Retinal pigment epithelial cell (primary cell): ENCODE measurements at regions not wholly inside any gene's neighbourhood (a gene's known extent, or its start where the extent isn't known, plus 50 kb on each side); places are given as distances from the start of the nearest gene placed in this dataset.

ENCODE experiments used
- DNase-seq: peaks from one replicate; pipeline ENCODE4 v3.0.0-alpha.2; 2010; ENCODE audit warnings: low read depth
- H3K4me3 ChIP-seq: 2 replicates; pipeline ENCODE4 v1.5.1; 2011; ENCODE audit warnings: mild to moderate bottlenecking, low read length, control low read depth, moderate library complexity
- CTCF ChIP-seq: conservative IDR thresholded peaks from 2 replicates; pipeline ENCODE4 v1.5.1; 2011; ENCODE audit warnings: low read depth, low read length, control low read depth, inconsistent platforms

DNA sequence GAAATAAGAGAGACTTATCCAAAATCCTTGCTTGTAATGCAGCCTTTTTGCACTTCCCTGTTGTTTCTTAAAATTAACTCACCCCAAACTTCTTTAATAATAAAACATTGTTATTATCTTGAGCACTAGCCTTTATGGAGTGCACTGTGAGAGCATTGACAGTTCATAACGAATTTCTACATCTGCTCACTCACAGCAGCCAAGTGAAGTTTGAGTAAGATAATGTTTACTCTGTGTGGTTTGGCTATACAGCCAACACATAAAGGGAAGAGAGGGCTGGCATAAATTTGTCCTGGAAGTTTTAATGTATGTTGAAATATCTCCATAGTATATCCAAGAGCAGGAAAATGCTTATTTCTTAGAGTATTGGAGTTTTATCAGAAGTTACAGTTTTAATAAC lies 227.9 kb downstream of the FRK start:
- no peak overlapping the region for H3K4me3 ChIP-seq
- no peak for TF ChIP-seq CTCF
- no peak for DNase-seq

GRCh38 chr6:115832186-115832585 lies 228.5 kb downstream of the FRK start:
- no peak for DNase-seq
- no peak for TF ChIP-seq CTCF
- no peak overlapping the region for H3K4me3 ChIP-seq

GRCh38 chr6:115830895-115831294 lies 229.8 kb downstream of the FRK start:
- no peak for DNase-seq
- no peak overlapping the region for H3K4me3 ChIP-seq
- no peak for TF ChIP-seq CTCF

GRCh38 chr6:115821798-115822197 lies 238.9 kb downstream of the FRK start:
- no peak overlapping the region for H3K4me3 ChIP-seq
- TF ChIP-seq CTCF, result no peak
- DNase-seq, result no peak

DNA sequence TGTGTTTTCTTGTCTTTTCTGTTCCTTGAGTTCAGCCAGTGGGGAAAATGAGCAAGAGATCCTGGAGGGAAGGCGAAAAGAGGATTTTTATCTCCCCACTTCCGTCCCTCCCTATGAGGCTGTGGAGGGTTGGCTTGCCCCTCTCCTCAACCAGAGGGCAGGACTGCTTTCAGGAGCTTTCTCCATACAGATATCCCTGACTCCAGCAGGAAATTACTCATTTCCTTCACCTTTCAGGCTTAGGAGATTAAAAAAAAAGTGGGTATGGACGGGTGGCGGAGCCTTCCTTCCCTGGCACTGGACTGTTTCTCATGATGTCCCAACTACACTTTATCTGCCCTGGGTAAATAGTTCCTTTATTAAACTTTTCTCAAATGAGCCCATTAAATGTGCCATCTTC lies 241.2 kb downstream of the FRK start:
- no peak for DNase-seq
- no peak for TF ChIP-seq CTCF

DNA sequence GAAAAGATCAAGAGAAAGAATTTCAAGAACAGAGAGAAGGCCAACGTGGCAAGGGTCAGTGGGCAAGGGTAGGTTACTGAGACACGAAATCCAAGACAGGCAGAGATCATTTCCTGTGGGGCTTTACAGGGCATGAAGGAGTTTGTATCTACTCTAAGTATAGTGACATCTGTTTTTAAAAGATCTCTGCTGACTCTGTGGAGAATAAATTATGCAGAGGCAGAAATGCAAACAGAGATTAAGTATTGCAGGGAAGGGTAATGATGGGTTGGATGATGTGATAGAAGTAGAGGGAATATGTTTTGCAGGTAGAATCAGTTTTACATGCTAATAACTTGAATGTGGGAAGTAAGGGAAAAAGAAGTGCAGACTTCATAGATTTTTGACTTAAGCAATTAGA lies 243.5 kb downstream of the FRK start:
- DNase-seq, result no peak
- no peak for TF ChIP-seq CTCF

More for the DNA sequence above, 241.2 kb downstream of the FRK start:
- no peak overlapping the region for H3K4me3 ChIP-seq

GRCh38 chr6:115814907-115815306 lies 245.8 kb downstream of the FRK start:
- TF ChIP-seq CTCF, result no peak
- no peak for DNase-seq
- no peak overlapping the region for H3K4me3 ChIP-seq

More for the DNA sequence above, 243.5 kb downstream of the FRK start:
- no peak overlapping the region for H3K4me3 ChIP-seq
